GM19438 (cell line): ENCODE measurements at regions not wholly inside any gene's neighbourhood (a gene's known extent, or its start where the extent isn't known, plus 50 kb on each side); places are given as distances from the start of the nearest gene placed in this dataset.
"Not testable (repeated sequence)": the region's sequence is repeated elsewhere in the genome, so short reads cannot be mapped to it uniquely, and the experiment has no call there.

Source experiments
- ATAC-seq: cut with Tn5 transposase; IDR thresholded peaks from one replicate; pipeline ENCODE4 v1.9.1; 2021; ENCODE audit warnings: low read depth; ENCODE audit not compliant: unreplicated experiment

DNA sequence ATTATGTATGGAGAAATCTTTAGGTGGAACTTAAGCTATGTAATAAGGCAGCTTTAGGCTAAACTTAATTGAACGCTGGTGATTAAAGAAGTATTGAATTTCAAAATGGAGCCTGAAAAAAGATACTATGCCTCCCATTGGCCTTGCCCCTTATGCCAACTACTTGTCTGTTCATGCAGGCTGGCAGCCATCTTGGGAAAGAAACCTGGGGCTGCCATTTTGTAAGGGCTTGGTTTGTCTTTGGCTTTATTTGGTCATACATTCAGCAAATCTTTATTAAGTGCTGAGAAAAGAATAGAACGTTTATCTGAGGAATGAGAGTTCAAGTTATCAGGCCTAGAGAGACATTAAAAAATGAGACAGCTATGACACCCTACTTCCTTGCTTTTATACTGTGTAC lies 231.3 kb downstream of the KCNE4 start:
- no peak for ATAC-seq

DNA sequence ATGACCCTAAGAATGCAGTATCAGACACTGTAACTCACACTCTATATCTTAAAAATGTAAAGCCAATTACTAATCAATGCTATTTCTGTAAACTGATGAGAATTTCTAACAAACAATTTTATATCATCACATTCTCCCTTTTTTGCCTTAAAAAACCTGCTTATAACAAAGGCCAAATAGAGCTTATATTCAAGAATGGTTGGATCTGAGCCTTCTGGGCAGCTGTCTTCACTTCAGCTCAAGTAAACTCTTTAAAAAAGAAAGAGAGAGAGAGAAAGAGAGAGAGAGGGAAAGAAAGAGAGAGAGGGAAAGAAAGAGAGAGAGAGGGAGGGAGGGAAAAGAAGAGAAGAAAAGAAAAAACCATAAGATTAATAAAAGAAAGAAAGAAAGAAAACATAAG lies 231.8 kb downstream of the KCNE4 start:
- ATAC-seq = no peak

DNA sequence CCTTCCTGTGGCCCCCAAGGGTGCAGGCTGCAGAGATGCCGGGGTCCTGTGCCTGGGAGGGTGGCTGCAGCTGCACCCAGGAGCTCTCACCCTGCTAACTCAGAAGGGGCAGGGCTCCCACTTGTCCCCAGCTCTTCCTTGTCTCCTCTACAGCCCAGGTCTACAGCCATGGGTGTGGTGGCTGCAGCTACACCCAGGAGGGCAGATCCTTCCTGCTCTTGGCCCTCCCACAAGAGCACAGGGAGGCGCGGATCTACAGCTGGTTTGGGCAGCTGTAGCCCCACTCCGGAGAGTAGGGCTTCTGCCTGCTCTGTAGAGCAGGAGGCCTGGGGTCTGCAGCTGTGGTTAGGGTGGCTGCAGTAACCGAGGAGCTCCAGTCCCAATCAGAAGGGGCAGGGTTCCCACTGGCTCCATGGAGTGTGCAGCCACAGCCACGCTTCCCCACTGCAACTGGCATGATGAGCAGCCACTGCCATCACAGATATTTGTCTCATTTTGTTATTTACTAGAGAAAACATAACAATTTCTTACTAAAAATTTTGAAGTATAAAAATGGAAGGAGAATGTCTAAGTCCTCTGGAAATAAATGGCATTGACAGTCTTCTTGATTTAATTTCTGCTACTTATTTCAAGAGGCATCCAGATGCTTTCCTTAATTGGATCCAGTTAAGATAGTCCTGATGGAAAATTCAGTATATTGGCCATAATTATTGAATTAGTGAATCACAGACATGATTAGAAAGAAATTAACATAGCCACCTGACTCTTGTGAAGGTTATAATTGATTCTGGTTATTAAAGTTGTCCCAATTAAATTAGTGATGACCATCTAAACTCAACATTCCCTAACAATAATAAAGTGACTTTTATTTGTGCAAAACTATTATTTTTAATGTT lies 233.6 kb downstream of the KCNE4 start:
- no peak for ATAC-seq

DNA sequence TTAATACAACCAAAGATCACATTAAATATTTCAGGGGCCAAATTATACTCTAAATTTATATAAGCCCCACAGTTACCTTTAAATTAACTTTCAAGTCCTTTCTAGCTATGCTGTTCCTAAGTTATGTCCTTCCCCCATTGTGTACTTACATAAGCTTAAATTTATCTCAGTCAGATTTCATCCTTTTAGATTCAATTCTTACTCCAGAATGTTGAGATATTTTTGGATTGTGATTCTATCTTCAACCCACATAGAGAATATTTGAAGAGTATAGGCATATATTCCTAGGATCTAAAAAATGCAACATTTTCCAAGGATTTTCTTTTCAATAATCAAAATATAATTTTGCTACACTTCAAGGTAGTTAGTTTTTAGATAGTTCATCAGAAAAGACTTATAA lies 242.8 kb downstream of the KCNE4 start:
- no peak for ATAC-seq

DNA sequence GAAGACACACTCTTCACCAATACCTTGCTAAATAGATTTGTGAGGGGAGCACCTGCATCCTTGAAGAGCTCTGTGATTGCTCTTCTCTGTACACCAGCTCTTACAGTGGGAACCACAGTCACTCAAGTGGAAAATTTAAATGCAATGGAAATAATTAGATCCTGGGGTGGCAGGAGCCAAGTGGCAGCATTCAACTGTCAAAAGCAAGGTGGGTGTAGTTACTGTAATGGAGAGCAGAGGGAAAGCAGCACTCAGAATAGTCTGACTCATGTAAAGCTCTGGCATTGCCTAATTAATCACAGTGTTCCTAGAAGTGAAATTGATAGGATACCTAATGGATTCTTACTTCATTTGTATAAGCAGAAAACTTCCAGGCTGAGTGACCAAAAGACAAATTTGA lies 245.8 kb downstream of the KCNE4 start:
- no peak for ATAC-seq

DNA sequence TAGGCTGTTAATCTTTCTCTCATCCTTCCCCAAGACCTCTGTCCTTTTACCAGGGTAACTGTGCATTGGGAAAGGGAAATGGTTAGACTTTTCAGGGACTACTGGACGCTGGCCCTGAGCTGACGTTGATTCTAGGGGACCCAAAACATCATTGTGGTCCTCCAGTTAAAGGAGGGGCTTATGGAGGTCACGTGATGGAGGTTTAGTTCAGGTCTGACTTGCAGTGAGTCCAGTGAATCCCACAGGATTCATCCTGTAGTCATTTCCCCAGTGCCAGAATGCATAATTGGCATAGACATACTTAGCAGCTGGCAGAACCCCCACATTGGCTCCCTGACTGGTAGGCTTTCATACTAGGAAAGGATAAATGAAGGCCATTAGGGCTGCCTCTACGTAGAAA lies 246.3 kb downstream of the KCNE4 start:
- ATAC-seq = not testable (repeated sequence)

DNA sequence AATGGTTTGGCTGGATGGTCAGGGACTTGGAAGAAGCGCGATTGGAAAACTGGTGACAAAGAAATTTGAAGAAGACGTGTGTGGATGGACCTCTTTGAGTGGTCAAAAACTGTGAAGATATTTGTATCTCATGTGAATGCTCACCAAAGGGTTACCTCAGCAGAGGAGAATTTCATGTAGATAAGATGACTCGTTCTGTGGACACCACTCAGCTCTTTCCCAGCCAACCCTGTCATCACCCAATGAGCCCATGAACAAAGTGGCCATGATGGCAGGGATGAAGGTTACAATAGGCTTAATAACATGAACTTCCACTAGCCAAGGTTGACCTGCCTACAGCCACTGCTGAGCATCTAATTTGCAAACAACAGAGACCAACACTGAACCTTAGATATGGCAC lies 248.3 kb downstream of the KCNE4 start:
- no peak for ATAC-seq

DNA sequence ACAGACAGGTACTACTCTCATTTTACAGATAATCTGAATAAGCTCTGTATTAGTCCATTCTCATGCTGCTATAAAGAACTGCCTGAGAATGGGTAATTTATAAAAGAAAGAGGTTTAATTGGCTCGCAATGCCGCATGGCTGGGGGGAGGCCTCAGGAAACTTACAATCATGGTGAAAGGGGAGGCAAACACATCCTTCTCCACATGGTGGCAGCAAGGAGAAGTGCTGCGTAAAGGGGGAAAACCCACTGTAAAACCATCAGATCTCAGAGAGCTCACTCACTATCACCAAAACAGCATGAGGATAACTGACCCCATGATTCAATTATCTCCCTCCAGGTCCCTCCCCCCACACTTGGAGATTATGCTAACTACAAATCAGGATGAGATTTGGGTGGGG lies 254.4 kb downstream of the KCNE4 start:
- ATAC-seq = no peak

DNA sequence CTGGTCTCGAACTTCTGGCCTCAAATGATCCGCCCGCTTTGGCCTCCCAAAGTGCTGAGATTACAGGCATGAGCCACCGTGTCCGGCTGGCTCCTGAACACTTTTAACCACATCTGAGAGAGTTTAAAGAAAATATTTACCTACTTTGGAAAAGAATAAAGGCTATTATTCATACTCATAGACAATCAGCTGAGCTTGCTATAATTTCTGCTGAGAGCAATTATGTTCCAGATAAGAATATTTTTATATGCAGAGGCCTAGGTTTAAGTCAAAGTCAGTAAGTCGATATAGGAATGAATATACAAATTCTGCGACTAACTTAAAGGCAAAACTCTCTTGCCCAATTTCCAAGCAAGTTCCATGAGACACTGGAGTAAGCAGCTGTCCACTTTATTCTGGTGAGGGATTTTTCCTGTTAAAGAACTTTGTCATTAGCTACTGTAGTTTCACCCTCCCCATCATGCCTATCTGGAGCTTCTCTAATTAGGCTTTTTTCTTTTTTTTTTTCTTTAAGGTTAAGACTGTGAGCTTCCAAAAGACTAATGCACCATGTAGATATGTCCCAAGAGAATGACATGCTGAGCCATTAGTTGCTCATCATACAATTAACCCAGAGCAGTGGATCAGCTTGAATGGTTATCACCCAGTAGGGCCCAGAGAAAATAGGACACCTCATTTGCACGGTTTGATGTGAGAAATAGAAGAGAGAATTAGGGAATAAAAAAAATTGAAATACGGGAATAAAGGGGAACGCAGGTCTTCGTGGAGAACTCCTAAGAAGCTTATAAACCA lies 260.1 kb downstream of the KCNE4 start:
- no peak for ATAC-seq

DNA sequence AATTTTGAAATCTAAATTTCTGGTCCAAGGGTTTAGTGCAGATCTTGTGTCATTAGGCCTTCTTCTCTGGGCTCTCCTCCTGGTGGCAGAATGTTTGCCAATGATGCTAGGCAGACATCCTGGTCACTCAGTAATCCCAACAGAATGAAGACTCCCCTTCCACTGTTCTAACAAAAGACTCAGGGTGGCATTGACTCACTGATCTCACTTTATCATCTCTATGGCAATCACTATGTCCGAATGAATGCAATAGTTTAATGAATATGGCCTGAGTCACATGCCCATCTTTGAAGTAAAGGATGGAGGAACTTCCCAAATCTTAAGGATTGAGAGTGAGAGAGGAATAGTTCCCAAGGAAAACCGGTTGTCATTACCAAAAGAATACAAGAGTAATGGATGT lies 261.1 kb downstream of the KCNE4 start:
- ATAC-seq = no peak

DNA sequence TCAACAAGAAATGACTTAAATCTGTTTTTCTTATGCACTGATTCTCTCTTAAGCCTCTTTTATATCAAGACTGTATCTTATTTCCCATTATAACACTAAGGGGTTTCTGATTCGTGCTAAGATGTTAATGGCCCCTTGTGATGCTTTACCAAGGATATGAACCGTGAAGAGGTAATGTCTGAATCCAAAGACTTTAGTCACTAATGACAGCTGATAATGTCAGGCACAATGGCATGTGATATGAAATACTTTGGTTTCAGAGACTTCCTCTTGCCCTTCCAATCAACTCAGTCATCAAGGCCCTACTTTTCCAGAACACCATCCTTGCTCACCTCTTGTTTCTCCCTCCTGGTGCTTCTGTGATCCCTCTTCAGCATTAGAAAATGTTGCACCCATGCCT lies 262.8 kb downstream of the KCNE4 start:
- no peak for ATAC-seq

DNA sequence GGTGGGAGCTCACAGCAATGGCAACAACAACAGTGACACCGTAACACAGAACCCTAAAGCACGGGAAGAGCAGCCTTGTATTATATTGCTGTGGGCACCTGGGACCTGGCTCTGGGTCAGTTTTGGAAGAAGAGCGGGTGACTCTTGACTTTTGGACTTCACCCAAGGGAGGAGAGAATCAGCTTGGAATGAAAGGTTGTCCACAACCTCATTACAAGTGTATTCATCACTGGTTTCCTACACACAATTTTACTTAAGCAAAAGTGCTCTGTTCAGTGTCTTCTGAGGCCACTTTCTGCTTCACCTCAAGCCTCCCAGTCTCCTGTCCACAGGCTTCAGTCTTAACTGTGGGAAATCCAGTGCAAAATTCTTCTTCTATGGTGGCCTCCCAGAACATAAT lies 263.8 kb downstream of the KCNE4 start:
- no peak for ATAC-seq

DNA sequence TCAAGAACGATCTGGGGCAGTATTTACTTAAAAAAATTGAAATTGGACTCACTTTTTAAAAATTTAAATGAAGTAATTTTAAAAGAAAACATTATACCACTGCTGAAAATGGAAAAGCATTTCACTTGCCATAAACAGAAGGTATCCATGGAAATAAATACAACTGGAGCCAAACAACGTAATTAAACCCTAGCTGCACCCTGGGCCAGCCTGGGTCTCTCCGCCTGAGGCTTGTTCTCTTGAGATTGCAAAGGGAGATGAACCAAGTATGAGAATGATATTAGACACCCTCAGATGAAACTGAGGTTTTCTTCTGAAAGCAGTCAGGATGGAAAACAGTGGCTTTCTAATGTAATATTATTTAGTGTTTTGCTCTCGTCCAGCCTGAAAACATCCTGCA lies 264.4 kb downstream of the KCNE4 start:
- no peak for ATAC-seq

DNA sequence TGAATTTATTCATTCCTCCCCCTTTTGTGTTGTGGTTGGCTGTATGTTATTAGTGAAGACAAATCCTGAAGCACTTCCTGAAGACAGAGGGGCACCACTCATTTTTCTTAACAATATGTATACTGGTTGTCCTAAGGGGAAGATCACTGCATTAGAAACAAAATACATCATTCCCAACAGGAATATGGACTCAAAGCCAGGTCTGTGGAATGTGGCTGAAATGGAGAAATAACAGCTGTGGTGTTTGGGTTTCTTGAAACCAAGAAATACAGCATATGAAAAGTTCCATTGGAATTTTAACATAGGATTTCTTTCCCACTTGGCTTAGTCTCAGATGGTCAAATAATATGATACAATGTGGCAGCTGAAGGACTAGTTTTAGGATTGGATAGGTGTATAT lies 267.6 kb downstream of the KCNE4 start:
- no peak for ATAC-seq

DNA sequence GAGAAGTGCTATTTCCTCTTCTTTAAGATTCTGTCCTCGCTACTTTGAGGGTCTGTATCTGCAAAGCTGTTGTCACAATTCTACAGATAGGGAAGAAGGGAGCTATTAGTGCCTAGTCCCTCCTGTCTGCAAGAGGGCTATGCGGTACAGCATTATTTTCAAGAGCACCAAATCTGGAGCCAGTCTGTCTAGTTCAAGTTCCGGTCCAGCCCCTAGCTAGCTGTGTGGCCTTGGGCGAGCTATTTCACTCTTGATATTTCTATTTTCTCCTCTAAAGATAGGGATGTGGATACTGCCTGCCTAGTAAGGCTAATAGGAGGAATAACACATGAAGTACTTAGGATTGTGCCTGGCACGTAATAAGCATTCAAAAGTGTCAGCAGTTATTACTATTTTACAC lies 272.4 kb downstream of the KCNE4 start:
- no peak for ATAC-seq

DNA sequence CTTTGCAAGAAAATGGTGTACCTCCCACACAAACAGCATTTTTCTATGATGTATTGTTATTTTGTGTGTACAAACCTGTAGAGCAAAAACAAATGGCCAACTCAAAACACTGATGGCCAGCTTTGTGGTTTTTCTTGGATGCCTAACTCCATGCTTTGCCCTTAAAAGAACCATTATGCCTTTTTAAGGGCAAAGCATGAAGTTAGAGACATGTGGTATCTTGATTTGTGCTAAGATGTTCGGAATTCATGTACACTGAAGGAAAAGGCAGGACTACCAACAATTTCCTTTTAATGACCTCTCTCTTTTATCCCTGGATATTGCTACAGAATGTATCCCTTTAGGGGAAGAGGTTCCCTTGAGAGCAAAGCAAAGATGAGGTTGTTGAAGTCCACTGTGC lies 273.6 kb downstream of the SCG2 start:
- no peak for ATAC-seq

DNA sequence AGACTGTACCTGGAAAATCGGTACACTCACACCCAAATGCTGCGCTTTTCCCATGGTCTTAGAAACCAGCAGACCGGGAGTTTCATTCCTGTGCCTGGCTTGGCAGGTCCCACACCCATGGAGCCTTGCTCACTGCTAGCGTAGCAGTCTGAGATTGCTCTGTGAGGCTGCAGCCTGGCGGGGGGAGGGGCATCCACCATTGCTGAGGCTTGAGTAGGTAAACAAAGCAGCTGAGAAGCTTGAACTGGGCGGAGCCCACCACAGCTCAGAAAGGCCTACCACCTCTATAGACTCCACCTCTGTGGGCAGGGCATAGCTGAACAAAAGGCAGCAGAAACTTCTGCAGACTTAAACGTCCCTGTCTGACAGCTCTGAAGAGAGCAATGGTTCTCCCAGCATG lies 271.4 kb downstream of the SCG2 start:
- ATAC-seq = not testable (repeated sequence)

DNA sequence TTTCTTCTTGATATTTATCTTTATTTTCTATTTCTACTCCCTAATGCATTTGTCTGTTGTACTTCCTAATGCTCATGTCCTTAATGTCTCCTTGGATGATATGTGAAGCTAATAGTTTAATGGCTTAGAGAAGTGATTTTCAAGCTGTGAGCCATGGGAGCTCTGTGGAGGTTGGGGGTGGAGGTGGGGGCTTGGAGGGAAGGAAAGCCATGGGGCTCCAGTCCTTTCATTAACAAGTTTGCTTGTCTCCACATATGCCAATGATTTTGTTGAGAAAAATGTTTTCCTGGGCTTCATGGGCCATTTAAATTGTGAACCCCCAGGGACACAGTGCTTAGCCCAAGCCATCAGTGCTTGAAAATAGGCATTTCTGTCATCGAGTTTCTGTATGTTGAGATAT lies 264.1 kb downstream of the SCG2 start:
- ATAC-seq = no peak

DNA sequence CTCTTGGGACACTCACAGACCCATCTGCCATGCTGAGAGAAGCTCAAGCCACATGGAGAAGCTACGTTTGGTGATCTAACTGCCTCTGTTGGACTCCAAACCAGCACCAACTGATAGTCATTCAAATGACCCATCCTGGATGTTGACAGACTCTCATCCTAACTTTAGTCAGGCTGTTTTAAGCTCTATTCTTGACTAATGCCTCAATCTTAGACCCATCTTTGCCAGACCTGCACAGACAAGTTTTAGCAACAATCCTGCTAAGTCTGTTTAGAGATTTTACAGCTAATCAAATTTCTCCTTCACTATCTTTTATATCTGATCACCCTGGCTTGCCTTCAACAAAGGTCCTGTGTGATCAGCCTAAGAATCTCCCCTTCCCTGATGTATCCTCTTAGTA lies 245.1 kb downstream of the SCG2 start:
- no peak for ATAC-seq

DNA sequence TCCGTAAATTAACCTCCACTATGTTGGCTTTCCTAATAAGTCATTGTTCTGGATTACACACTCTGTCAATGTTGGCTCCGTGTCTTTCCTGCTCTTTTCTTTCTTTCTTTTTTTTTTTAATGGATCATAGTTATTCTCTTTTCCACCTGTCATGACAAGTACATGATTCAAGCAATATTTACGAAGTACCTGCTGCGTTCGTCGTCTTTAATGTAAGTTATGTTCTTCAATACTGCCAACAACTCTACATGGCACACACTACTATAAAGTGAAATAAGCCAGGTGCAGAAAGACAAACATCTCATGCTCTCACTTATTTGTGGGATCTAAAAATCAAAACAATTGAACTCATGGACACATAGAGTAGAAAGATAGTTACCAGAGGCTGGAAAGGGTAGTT lies 239.1 kb downstream of the SCG2 start:
- no peak for ATAC-seq

DNA sequence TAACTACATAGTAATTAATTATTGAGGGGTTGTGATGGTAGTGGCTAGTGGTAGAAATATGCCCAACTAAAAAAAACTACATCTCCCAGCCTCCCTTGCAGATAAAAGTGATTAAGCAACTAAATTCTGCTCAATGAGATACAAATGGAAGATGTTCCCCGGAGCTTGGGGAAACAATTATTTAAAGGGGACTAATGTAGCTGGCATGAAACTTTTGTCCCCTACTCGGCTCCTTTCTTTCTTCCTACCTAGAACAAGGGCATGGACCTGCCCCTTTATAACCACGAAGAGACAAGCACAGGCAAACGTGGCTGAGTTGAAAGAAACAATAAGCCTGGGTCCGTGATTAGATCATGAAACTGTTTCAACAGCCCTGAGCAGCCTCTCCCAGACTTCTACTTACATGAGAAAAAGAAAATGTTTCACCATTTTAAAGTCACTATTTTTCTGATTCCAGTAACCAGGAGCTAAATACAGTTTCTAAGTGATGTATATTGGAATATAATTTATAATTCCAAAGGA lies 236.9 kb downstream of the SCG2 start:
- ATAC-seq = no peak

DNA sequence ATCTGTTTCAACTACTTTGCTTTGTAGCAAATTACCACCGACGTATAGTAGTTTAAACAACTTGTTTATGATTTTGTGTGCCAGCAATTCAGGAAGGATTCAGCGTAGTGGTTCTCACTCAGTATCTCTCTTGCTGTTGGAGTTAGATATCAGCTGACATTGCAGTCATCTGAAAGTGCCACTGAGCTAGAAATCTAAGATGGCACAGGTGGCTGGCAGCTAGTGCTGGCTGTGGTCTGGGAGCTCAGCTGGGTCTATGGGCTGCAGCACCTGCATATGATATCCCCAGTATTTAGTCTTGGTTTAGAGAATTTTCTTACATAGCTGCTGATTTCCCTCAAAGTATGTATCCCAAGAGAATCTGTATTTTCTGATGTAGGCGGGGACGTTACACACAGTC lies 235.6 kb downstream of the SCG2 start:
- ATAC-seq = no peak
